Activated B cell treated with CpG ODN at 0.5 μM for 24 hours (primary cell): ENCODE measurements at regions not wholly inside any gene's neighbourhood (a gene's known extent, or its start where the extent isn't known, plus 50 kb on each side); places are given as distances from the start of the nearest gene placed in this dataset.

ENCODE experiments used
- ATAC-seq: fragments of 200-7000 bp; cut with Tn5 transposase; one replicate; pipeline ENCODE4 v1.10.0; 2021; ENCODE audit warnings: low read depth, mild to moderate bottlenecking, moderate library complexity
- CTCF ChIA-PET: fragments of 350-600 bp; sonication (Branson Sonifier 250); formaldehyde crosslinking; loops from one replicate; lab custom pipeline; 2021; ENCODE audit warnings: antibody characterized with exemption; lab: Charles Lee
- POLR2A ChIA-PET: fragments of 350-600 bp; sonication (Branson Sonifier 250); formaldehyde crosslinking; loops from one replicate; lab custom pipeline; 2021; ENCODE audit warnings: antibody characterized with exemption; lab: Charles Lee
- DNase-seq: peaks from one replicate; pipeline ENCODE4 v3.0.0; 2022
- H3K27ac Mint-ChIP-seq: one replicate; pipeline ENCODE4 v1.8.0; 2020; ENCODE audit warnings: mixed read lengths
- H3K27me3 Mint-ChIP-seq: one replicate; pipeline ENCODE4 v1.8.0; 2021; ENCODE audit warnings: mixed read lengths
- H3K36me3 Mint-ChIP-seq: one replicate; pipeline ENCODE4 v1.8.0; 2021; ENCODE audit warnings: low read depth, mixed read lengths
- H3K4me1 Mint-ChIP-seq: one replicate; pipeline ENCODE4 v1.8.0; 2021; ENCODE audit warnings: mixed read lengths
- H3K4me3 Mint-ChIP-seq: one replicate; pipeline ENCODE4 v1.8.0; 2020; ENCODE audit warnings: mild to moderate bottlenecking, mixed read lengths
- H3K9me3 Mint-ChIP-seq: one replicate; pipeline ENCODE4 v1.8.0; 2020; ENCODE audit warnings: mixed read lengths
- CTCF ChIP-seq: fragments of 200-600 bp; IDR thresholded peaks from one replicate; pipeline ENCODE4 v1.8.0; 2022; ENCODE audit warnings: antibody characterized with exemption, mild to moderate bottlenecking
- intact Hi-C: fragments of 100-400 bp; cut with micrococcal nuclease; formaldehyde crosslinking; loops from one replicate; pipeline ENCODE4 v1.15.1; 2024

- no peaks in the 10 kb centered on the region for H3K4me1 Mint-ChIP-seq
- TF ChIP-seq CTCF: no peak
- H3K4me3 Mint-ChIP-seq: no peak overlapping the region
- ATAC-seq: no peak
- ChIA-PET CTCF (no interaction called here), POLR2A (no interaction called here)
- no peak overlapping the region for H3K27ac Mint-ChIP-seq
- intact Hi-C loops: no loop called here
- H3K27me3 Mint-ChIP-seq: peaks cover 26% of the 10 kb centered on the region
- no peak for DNase-seq
- no peaks in the 10 kb centered on the region for H3K36me3 Mint-ChIP-seq
- no peaks in the 10 kb centered on the region for H3K9me3 Mint-ChIP-seq
Observed at GRCh38 chr15:58257776-58258325, 119.7 kb downstream of the AQP9 start.

GRCh38 chr15:58258501-58259292 is 120.5 kb downstream of the AQP9 start:
- ChIA-PET POLR2A (no interaction called here), CTCF (no interaction called here)
- ATAC-seq (no peak), DNase-seq (no peak)
- no peaks in the 10 kb centered on the region for H3K36me3 Mint-ChIP-seq
- no peaks in the 10 kb centered on the region for H3K9me3 Mint-ChIP-seq
- no peak overlapping the region for H3K4me3 Mint-ChIP-seq
- no peak overlapping the region for H3K27ac Mint-ChIP-seq
- H3K4me1 Mint-ChIP-seq: no peaks in the 10 kb centered on the region
- intact Hi-C loops: no loop called here
- no peak for TF ChIP-seq CTCF
- H3K27me3 Mint-ChIP-seq: peaks cover 26% of the 10 kb centered on the region

- ChIA-PET CTCF (no interaction called here), POLR2A (no interaction called here)
- no peaks in the 10 kb centered on the region for H3K9me3 Mint-ChIP-seq
- intact Hi-C loops: no loop called here
- H3K36me3 Mint-ChIP-seq: no peaks in the 10 kb centered on the region
- ATAC-seq (no peak), DNase-seq (no peak)
- H3K27me3 Mint-ChIP-seq: peaks cover 22% of the 10 kb centered on the region
- no peak for TF ChIP-seq CTCF
- no peaks in the 10 kb centered on the region for H3K4me1 Mint-ChIP-seq
- no peak overlapping the region for H3K27ac Mint-ChIP-seq
- H3K4me3 Mint-ChIP-seq: no peak overlapping the region
Observed at GRCh38 chr15:58260205-58260724, 122.1 kb downstream of the AQP9 start.

- Mint-ChIP-seq H3K4me1 (no peaks in the 10 kb centered on the region), H3K27me3 (peaks cover 22% of the 10 kb centered on the region), H3K4me3 (no peak overlapping the region), H3K36me3 (no peaks in the 10 kb centered on the region), H3K27ac (no peak overlapping the region), H3K9me3 (no peaks in the 10 kb centered on the region)
- DNase-seq (no peak), ATAC-seq (no peak)
- CTCF ChIA-PET: no interaction called here
- intact Hi-C loops: no loop called here
- POLR2A ChIA-PET: no interaction called here
- no peak for TF ChIP-seq CTCF
Observed at GRCh38 chr15:58260725-58261267, 122.6 kb downstream of the AQP9 start.

GRCh38 chr15:58261368-58261767 is 123.2 kb downstream of the AQP9 start:
- POLR2A ChIA-PET: no interaction called here
- ATAC-seq (no peak), DNase-seq (no peak)
- intact Hi-C loops: no loop called here
- TF ChIP-seq CTCF: no peak
- no peaks in the 10 kb centered on the region for H3K9me3 Mint-ChIP-seq
- H3K27ac Mint-ChIP-seq: no peak overlapping the region
- H3K4me3 Mint-ChIP-seq: no peak overlapping the region
- no peaks in the 10 kb centered on the region for H3K4me1 Mint-ChIP-seq
- peaks cover 18% of the 10 kb centered on the region for H3K27me3 Mint-ChIP-seq
- no peaks in the 10 kb centered on the region for H3K36me3 Mint-ChIP-seq
- CTCF ChIA-PET: no interaction called here
